IMR-90 (cell line): ENCODE measurements at regions not wholly inside any gene's neighbourhood (a gene's known extent, or its start where the extent isn't known, plus 50 kb on each side); places are given as distances from the start of the nearest gene placed in this dataset.

Source experiments
- ATAC-seq: fragments of 200-7000 bp; cut with Tn5 transposase; 2 replicates; pipeline ENCODE4 v1.9.1; 2020; ENCODE audit warnings: low read depth, mild to moderate bottlenecking, moderate library complexity
- BruUV-seq: library from RNA; stranded (reverse); fragments of 400-500 nt; replicated peaks from 2 replicates; lab custom pipeline; 2021; lab: Mats Ljungman, UMichigan
- CTCF ChIA-PET: fragments of 300-600 bp; formaldehyde crosslinking; extraction: SDS; loops from one replicate; lab custom pipeline; 2021; ENCODE audit warnings: antibody characterized with exemption; lab: Yijun Ruan, JAX
- POLR2A ChIA-PET: fragments of 300-600 bp; sonication (Branson Sonifier 250); formaldehyde crosslinking; loops from one replicate; lab custom pipeline; 2022; ENCODE audit warnings: antibody characterized with exemption; ENCODE audit not compliant: unreplicated experiment; lab: Charles Lee
- DNase-seq: peaks from one replicate; pipeline ENCODE4 v3.0.0; 2013
- H2AFZ ChIP-seq: replicated peaks from 2 replicates; pipeline ENCODE3; 2013; ENCODE audit warnings: low read length, mild to moderate bottlenecking; ENCODE audit not compliant: poor library complexity
- H2AK5ac ChIP-seq: 2 replicates; pipeline ENCODE4 v1.6.1; 2013; ENCODE audit warnings: low read depth, low read length, inconsistent platforms
- H2AK9ac ChIP-seq: replicated peaks from 2 replicates; pipeline ENCODE3; 2013; ENCODE audit warnings: mild to moderate bottlenecking, low read depth, low read length, moderate library complexity; ENCODE audit not compliant: poor library complexity
- H2BK120ac ChIP-seq: 2 replicates; pipeline ENCODE4 v1.6.1; 2013; ENCODE audit warnings: low read depth, low read length, inconsistent platforms
- H2BK15ac ChIP-seq: 3 replicates; pipeline ENCODE4 v1.6.1; 2013; ENCODE audit warnings: low read depth, low read length, inconsistent platforms
- H2BK20ac ChIP-seq: 2 replicates; pipeline ENCODE4 v1.6.1; 2013; ENCODE audit warnings: low read depth, mild to moderate bottlenecking, inconsistent platforms, low read length, moderate library complexity
- H2BK5ac ChIP-seq: 2 replicates; pipeline ENCODE4 v1.6.1; 2013; ENCODE audit warnings: mild to moderate bottlenecking, low read depth, low read length, inconsistent platforms; ENCODE audit not compliant: poor library complexity, severe bottlenecking
- H3K14ac ChIP-seq: replicated peaks from 2 replicates; pipeline ENCODE4 v1.6.1; 2013; ENCODE audit warnings: low read depth, low read length, inconsistent platforms
- H3K18ac ChIP-seq: 2 replicates; pipeline ENCODE4 v1.6.1; 2013; ENCODE audit warnings: low read depth, low read length, control low read depth
- H3K23ac ChIP-seq: 2 replicates; pipeline ENCODE4 v1.6.1; 2013; ENCODE audit warnings: low read depth, low read length, inconsistent platforms
- H3K27ac ChIP-seq: 2 replicates; pipeline ENCODE4 v1.5.1; 2013; ENCODE audit warnings: mild to moderate bottlenecking, control low read depth, low read length; ENCODE audit not compliant: insufficient read depth
- H3K27me3 ChIP-seq: 2 replicates; pipeline ENCODE4 v1.6.1; 2013; ENCODE audit warnings: low read length; ENCODE audit not compliant: control insufficient read depth, insufficient read depth
- H3K36me3 ChIP-seq: 2 replicates; pipeline ENCODE4 v1.6.1; 2013; ENCODE audit warnings: low read length, mixed read lengths; ENCODE audit not compliant: control insufficient read depth, insufficient read depth
- H3K4ac ChIP-seq: 2 replicates; pipeline ENCODE4 v1.6.1; 2013; ENCODE audit warnings: low read depth, low read length, inconsistent platforms
- H3K4me1 ChIP-seq: 2 replicates; pipeline ENCODE4 v1.6.1; 2013; ENCODE audit warnings: low read length, mixed read lengths; ENCODE audit not compliant: control insufficient read depth, insufficient read depth
- H3K4me2 ChIP-seq: 2 replicates; pipeline ENCODE4 v1.6.1; 2013; ENCODE audit warnings: low read depth, mild to moderate bottlenecking, control low read depth, low read length, moderate library complexity
- H3K4me3 ChIP-seq: 2 replicates; pipeline ENCODE4 v1.5.1; 2013; ENCODE audit warnings: low read depth, mild to moderate bottlenecking, control low read depth, low read length, moderate library complexity; ENCODE audit not compliant: insufficient read depth
- H3K56ac ChIP-seq: 2 replicates; pipeline ENCODE4 v1.6.1; 2013; ENCODE audit warnings: low read length, inconsistent platforms; ENCODE audit not compliant: insufficient read depth; ENCODE audit errors: extremely low read depth
- H3K79me1 ChIP-seq, 2 experiments: 2 replicates each; pipeline ENCODE4 v1.6.1; 2013; ENCODE audit warnings: low read length in 2 of 2, inconsistent platforms in 1 of 2, low read depth in 1 of 2
- H3K9ac ChIP-seq: 2 replicates; pipeline ENCODE4 v1.6.1; 2013; ENCODE audit warnings: low read depth, low read length, control low read depth
- H3K9me1 ChIP-seq: 2 replicates; pipeline ENCODE4 v1.6.1; 2013; ENCODE audit warnings: low read length, inconsistent platforms; ENCODE audit not compliant: insufficient read depth
- H3K9me3 ChIP-seq: 2 replicates; pipeline ENCODE4 v1.6.1; 2013; ENCODE audit warnings: low read length; ENCODE audit not compliant: control insufficient read depth, insufficient read depth
- H4K20me1 ChIP-seq: 2 replicates; pipeline ENCODE4 v1.6.1; 2013; ENCODE audit warnings: low read length, inconsistent platforms; ENCODE audit not compliant: insufficient read depth
- H4K5ac ChIP-seq: 2 replicates; pipeline ENCODE4 v1.6.1; 2013; ENCODE audit warnings: mild to moderate bottlenecking, low read depth, low read length, control low read depth
- H4K8ac ChIP-seq, 2 experiments: 2 replicates each; pipeline ENCODE4 v1.6.1; 2013; ENCODE audit warnings: low read depth in 2 of 2, low read length in 2 of 2, control low read depth in 1 of 2, inconsistent platforms in 1 of 2
- H4K91ac ChIP-seq: 2 replicates; pipeline ENCODE4 v1.6.1; 2013; ENCODE audit warnings: low read depth, low read length, inconsistent platforms; ENCODE audit not compliant: insufficient read depth
- BHLHE40 ChIP-seq: fragments of 150-350 bp; IDR thresholded peaks from 2 replicates; pipeline ENCODE4 v1.6.1; 2016; ENCODE audit warnings: mild to moderate bottlenecking, low read depth, low read length
- CEBPB ChIP-seq: IDR thresholded peaks from 2 replicates; pipeline ENCODE4 v1.6.1; 2012; ENCODE audit warnings: low read depth, low read length, improper control_type of control experiment
- CHD1 ChIP-seq: IDR thresholded peaks from 2 replicates; pipeline ENCODE4 v1.6.1; 2012; ENCODE audit warnings: low read depth, low read length, improper control_type of control experiment
- CTCF ChIP-seq: conservative IDR thresholded peaks from 2 replicates; pipeline ENCODE4 v1.5.1; 2012; ENCODE audit warnings: mild to moderate bottlenecking, low read depth, low read length, improper control_type of control experiment
- NFE2L2 ChIP-seq: fragments of 150-350 bp; IDR thresholded peaks from 2 replicates; pipeline ENCODE4 v1.6.1; 2016; ENCODE audit warnings: low read depth, mild to moderate bottlenecking, low read length
- POLR2A ChIP-seq: IDR thresholded peaks from 2 replicates; pipeline ENCODE4 v1.6.1; 2012; ENCODE audit warnings: mild to moderate bottlenecking, low read depth, low read length
- RAD21 ChIP-seq: IDR thresholded peaks from 2 replicates; pipeline ENCODE4 v1.6.1; 2012; ENCODE audit warnings: low read length, improper control_type of control experiment
- RCOR1 ChIP-seq: IDR thresholded peaks from 2 replicates; pipeline ENCODE4 v1.6.1; 2012; ENCODE audit warnings: mild to moderate bottlenecking, low read length, improper control_type of control experiment; ENCODE audit not compliant: insufficient replicate concordance
- SMC3 ChIP-seq: fragments of 150-350 bp; IDR thresholded peaks from 2 replicates; pipeline ENCODE4 v1.6.1; 2016; ENCODE audit warnings: low read depth, mild to moderate bottlenecking, antibody characterized with exemption, low read length, moderate library complexity
- USF2 ChIP-seq: fragments of 150-350 bp; IDR thresholded peaks from 2 replicates; pipeline ENCODE4 v1.6.1; 2017; ENCODE audit warnings: mild to moderate bottlenecking, antibody characterized with exemption, low read length, low read depth
- WGBS, 2 experiments: methylation state at CpG; one replicate each; pipeline versions ENCODE4 v1.1.5 to v1.1.7; 2013; ENCODE audit warnings: missing lambda C conversion rate in 2 of 2; ENCODE audit not compliant: insufficient read length in 1 of 2; ENCODE audit errors: extremely low coverage in 2 of 2; 5-methylcytosine and 5-hydroxymethylcytosine counted together
- dilution Hi-C: fragments of 300-500 bp; cut with HindIII; formaldehyde crosslinking; loops from one replicate; pipeline ENCODE4 v1.14.3; 2018; ENCODE audit warnings: low sequenced_read_pairs; ENCODE audit not compliant: unreplicated experiment
- in situ Hi-C: fragments of 300-500 bp; cut with MboI; formaldehyde crosslinking; loops from 3 replicates; pipeline ENCODE4 v1.14.3; 2019; ENCODE audit warnings: low sequenced_read_pairs, inconsistent platforms, mixed read lengths
- intact Hi-C: fragments of 100-400 bp; cut with micrococcal nuclease; formaldehyde crosslinking; loops from 2 replicates; pipeline ENCODE4 v1.10.0; 2022

- CTCF ChIA-PET, result no interaction called here
- no TSS peak for BruUV-seq
- H2AK9ac ChIP-seq, result no peak overlapping the region
Observed at GRCh38 chr2:9065901-9066300, 62.4 kb upstream of the MBOAT2 start.

More at GRCh38 chr2:9065901-9066300, 62.4 kb upstream of the MBOAT2 start:
- no peak overlapping the region for H3K4me3 ChIP-seq
- no peak overlapping the region for H2BK5ac ChIP-seq
- no peak overlapping the region for H3K9ac ChIP-seq
- no peaks in the 10 kb centered on the region for H3K79me1 ChIP-seq
- H4K91ac ChIP-seq, result no peak overlapping the region
- in situ Hi-C loops, result no loop called here
- H3K4ac ChIP-seq, result no peak overlapping the region
- peaks cover 3% of the 10 kb centered on the region for H3K4me1 ChIP-seq
- POLR2A ChIA-PET, result no interaction called here
- H4K5ac ChIP-seq, result no peak overlapping the region
- no peaks in the 10 kb centered on the region for H4K20me1 ChIP-seq
- DNase-seq (no peak), ATAC-seq (no peak)
- no peak overlapping the region for H3K56ac ChIP-seq
- H3K36me3 ChIP-seq, result no peaks in the 10 kb centered on the region
- no peak overlapping the region for H2AFZ ChIP-seq
- no peak overlapping the region for H3K4me2 ChIP-seq
- intact Hi-C loops, result no loop called here
- no peak overlapping the region for H3K14ac ChIP-seq
- no peaks in the 10 kb centered on the region for H3K27me3 ChIP-seq
- H4K8ac ChIP-seq, result no peak overlapping the region
- no peak overlapping the region for H2AK5ac ChIP-seq
- no peak overlapping the region for H2BK20ac ChIP-seq
- no CpG with 5 or more reads among the region's 1 CpG for WGBS, 2 experiments
- peaks cover 14% of the 10 kb centered on the region for H3K9me3 ChIP-seq
- no peak overlapping the region for H2BK15ac ChIP-seq
- H3K23ac ChIP-seq, result no peak overlapping the region
- dilution Hi-C loops, result no loop called here
- no peak for TF ChIP-seq CEBPB
- no peak for TF ChIP-seq NFE2L2
- TF ChIP-seq USF2, result no peak
- no peak for TF ChIP-seq CTCF
- no peak for TF ChIP-seq RCOR1
- no peak for TF ChIP-seq RAD21
- TF ChIP-seq SMC3, result no peak
- TF ChIP-seq POLR2A, result no peak
- no peak for TF ChIP-seq BHLHE40
- TF ChIP-seq CHD1, result no peak
- no peak overlapping the region for H3K18ac ChIP-seq
- peaks cover 4% of the 10 kb centered on the region; the same call in 1 of the 2 replicates for H3K9me1 ChIP-seq
- H2BK120ac ChIP-seq, result no peak overlapping the region
- no peak overlapping the region for H3K27ac ChIP-seq
